H9 (cell line): ENCODE measurements at regions not wholly inside any gene's neighbourhood (a gene's known extent, or its start where the extent isn't known, plus 50 kb on each side); places are given as distances from the start of the nearest gene placed in this dataset.

Experiments used
- DNase-seq: peaks from one replicate; pipeline ENCODE4 v3.0.0-alpha.2; 2017
- H2AFZ ChIP-seq: one replicate; pipeline ENCODE4 v1.6.1; 2013; ENCODE audit warnings: mild to moderate bottlenecking, low read length, control low read depth, moderate library complexity
- H2AK5ac ChIP-seq: 2 replicates; pipeline ENCODE4 v1.6.1; 2013; ENCODE audit warnings: low read length, control low read depth, mixed read lengths; ENCODE audit not compliant: insufficient read length
- H2BK120ac ChIP-seq: one replicate; pipeline ENCODE4 v1.6.1; 2013; ENCODE audit warnings: low read depth, mild to moderate bottlenecking, low read length, control low read depth, inconsistent platforms; ENCODE audit not compliant: poor library complexity, severe bottlenecking
- H2BK12ac ChIP-seq: 2 replicates; pipeline ENCODE4 v1.6.1; 2013; ENCODE audit warnings: low read length, control low read depth, mixed read lengths, low read depth; ENCODE audit not compliant: insufficient read length
- H2BK15ac ChIP-seq: 2 replicates; pipeline ENCODE4 v1.6.1; 2013; ENCODE audit warnings: low read depth, low read length, control low read depth
- H2BK20ac ChIP-seq: one replicate; pipeline ENCODE4 v1.6.1; 2013; ENCODE audit warnings: low read depth, mild to moderate bottlenecking, low read length, control low read depth, inconsistent platforms; ENCODE audit not compliant: poor library complexity, severe bottlenecking
- H2BK5ac ChIP-seq: 2 replicates; pipeline ENCODE4 v1.6.1; 2013; ENCODE audit warnings: low read length, control low read depth, mixed read lengths; ENCODE audit not compliant: insufficient read length
- H3K14ac ChIP-seq: 2 replicates; pipeline ENCODE4 v1.6.1; 2013; ENCODE audit warnings: low read length, control low read depth; ENCODE audit not compliant: insufficient read depth
- H3K18ac ChIP-seq: 2 replicates; pipeline ENCODE4 v1.6.1; 2013; ENCODE audit warnings: low read depth, mild to moderate bottlenecking, mixed read lengths, low read length, control low read depth; ENCODE audit not compliant: insufficient read length
- H3K23ac ChIP-seq: 2 replicates; pipeline ENCODE4 v1.6.1; 2013; ENCODE audit warnings: low read length, control low read depth, mixed read lengths, low read depth; ENCODE audit not compliant: insufficient read length
- H3K23me2 ChIP-seq: 2 replicates; pipeline ENCODE4 v1.6.1; 2013; ENCODE audit warnings: low read depth, mild to moderate bottlenecking, mixed read lengths, low read length, control low read depth; ENCODE audit not compliant: insufficient read length, poor library complexity, severe bottlenecking
- H3K27ac ChIP-seq: 2 replicates; pipeline ENCODE4 v1.5.1; 2013; ENCODE audit warnings: low read length, control low read depth, mixed read lengths, low read depth; ENCODE audit not compliant: insufficient read length
- H3K27me3 ChIP-seq: 2 replicates; pipeline ENCODE4 v1.6.1; 2013; ENCODE audit warnings: low read length, control low read depth, inconsistent platforms; ENCODE audit not compliant: insufficient read depth
- H3K4ac ChIP-seq: 2 replicates; pipeline ENCODE4 v1.6.1; 2013; ENCODE audit warnings: low read depth, mild to moderate bottlenecking, control low read depth, inconsistent platforms, low read length, moderate library complexity
- H3K4me1 ChIP-seq: 2 replicates; pipeline ENCODE4 v1.6.1; 2013; ENCODE audit warnings: low read length, control low read depth, inconsistent platforms; ENCODE audit not compliant: insufficient read depth
- H3K4me2 ChIP-seq: 2 replicates; pipeline ENCODE4 v1.6.1; 2013; ENCODE audit warnings: low read length, control low read depth, mixed read lengths; ENCODE audit not compliant: insufficient read length, insufficient read depth
- H3K56ac ChIP-seq: 2 replicates; pipeline ENCODE4 v1.6.1; 2013; ENCODE audit warnings: low read depth, mild to moderate bottlenecking, mixed read lengths, low read length, control low read depth; ENCODE audit not compliant: insufficient read length
- H3K79me1 ChIP-seq: 2 replicates; pipeline ENCODE4 v1.6.1; 2013; ENCODE audit warnings: low read depth, mild to moderate bottlenecking, moderate library complexity, low read length, control low read depth, inconsistent platforms; ENCODE audit not compliant: insufficient read depth, poor library complexity, severe bottlenecking
- H3K79me2 ChIP-seq: 2 replicates; pipeline ENCODE4 v1.6.1; 2013; ENCODE audit warnings: low read length, control low read depth, inconsistent platforms; ENCODE audit not compliant: insufficient read depth
- H3K9ac ChIP-seq: 2 replicates; pipeline ENCODE4 v1.6.1; 2013; ENCODE audit warnings: low read length, control low read depth, mixed read lengths; ENCODE audit not compliant: insufficient read length; ENCODE audit errors: extremely low read depth
- H3K9me3 ChIP-seq: one replicate; pipeline ENCODE4 v1.6.1; 2013; ENCODE audit warnings: low read depth, low read length, inconsistent platforms; ENCODE audit not compliant: control insufficient read depth
- H3T11ph ChIP-seq: one replicate; pipeline ENCODE4 v1.6.1; 2013; ENCODE audit warnings: mild to moderate bottlenecking, low read length, control low read depth, inconsistent platforms
- H4K20me1 ChIP-seq: one replicate; pipeline ENCODE4 v1.6.1; 2013; ENCODE audit not compliant: control insufficient read depth, insufficient read length, insufficient read depth
- H4K5ac ChIP-seq: 2 replicates; pipeline ENCODE4 v1.6.1; 2013; ENCODE audit warnings: low read depth, mild to moderate bottlenecking, mixed read lengths, low read length, control low read depth; ENCODE audit not compliant: insufficient read length
- H4K8ac ChIP-seq: replicated peaks from 2 replicates; pipeline ENCODE4 v1.6.1; 2013; ENCODE audit warnings: low read length, control low read depth, mixed read lengths, low read depth; ENCODE audit not compliant: insufficient read length
- H4K91ac ChIP-seq: 2 replicates; pipeline ENCODE4 v1.6.1; 2013; ENCODE audit warnings: low read depth, mild to moderate bottlenecking, moderate library complexity, mixed read lengths, low read length, control low read depth; ENCODE audit not compliant: insufficient read length
- H3K27ac Mint-ChIP-seq, 3 experiments: 2 replicates in 2 of 3; 3 replicates in 1 of 3; pipeline ENCODE4 v1.8.0; 2020 to 2021; ENCODE audit warnings: mixed read lengths in 3 of 3, mild to moderate bottlenecking in 1 of 3, moderate library complexity in 1 of 3
- H3K27me3 Mint-ChIP-seq: 2 replicates; pipeline ENCODE4 v1.8.0; 2021; ENCODE audit warnings: low read depth, mild to moderate bottlenecking, moderate library complexity, mixed read lengths
- H3K36me3 Mint-ChIP-seq, 3 experiments: 2 replicates in 2 of 3; 3 replicates in 1 of 3; pipeline ENCODE4 v1.8.0; 2020 to 2021; ENCODE audit warnings: low read depth in 3 of 3, mixed read lengths in 3 of 3; ENCODE audit not compliant: insufficient read depth in 1 of 3
- H3K4me1 Mint-ChIP-seq, 2 experiments: 2 replicates each; pipeline ENCODE4 v1.8.0; 2020; ENCODE audit warnings: mixed read lengths in 2 of 2
- H3K4me3 Mint-ChIP-seq, 2 experiments: 2 replicates in 1 of 2; 3 replicates in 1 of 2; pipeline ENCODE4 v1.8.0; 2020 to 2021; ENCODE audit warnings: mild to moderate bottlenecking in 2 of 2, mixed read lengths in 2 of 2, moderate library complexity in 1 of 2
- H3K9me3 Mint-ChIP-seq, 2 experiments: 2 replicates in 1 of 2; 3 replicates in 1 of 2; pipeline ENCODE4 v1.8.0; 2020; ENCODE audit warnings: mild to moderate bottlenecking in 2 of 2, mixed read lengths in 2 of 2, moderate library complexity in 1 of 2
- CTCF ChIP-seq: fragments of 200-600 bp; sonication (generic); conservative IDR thresholded peaks from 3 replicates; pipeline ENCODE4 v1.8.0; 2021; ENCODE audit warnings: antibody characterized with exemption, mild to moderate bottlenecking
- WGBS: extraction: QIAGEN DNeasy Blood & Tissue Kit; methylation state at CpG from one replicate; pipeline ENCODE4 v1.1.7; 2013; ENCODE audit warnings: missing lambda C conversion rate, low lambda C conversion rate, mixed read lengths; ENCODE audit not compliant: insufficient read length; ENCODE audit errors: extremely low coverage; 5-methylcytosine and 5-hydroxymethylcytosine counted together

- no peak overlapping the region for H2BK20ac ChIP-seq
- Mint-ChIP-seq H3K4me3 (no peak overlapping the region), H3K27ac (no peak overlapping the region), H3K27me3 (0 out of 2 replicates have a peak, but pooled peaks cover 2% of the 10 kb centered on the region), H3K4me1 (peaks cover 35 to 36% of the 10 kb centered on the region in 2 experiments), H3K9me3 (no peaks in the 10 kb centered on the region; a peak in 1 of 5 replicates), H3K36me3 (no peaks in the 10 kb centered on the region)
- no peak overlapping the region for H4K8ac ChIP-seq
- no peaks in the 10 kb centered on the region for H3K27me3 ChIP-seq
- H3K14ac ChIP-seq: no peak overlapping the region
- H3K79me1 ChIP-seq: no peaks in the 10 kb centered on the region
- H2BK5ac ChIP-seq: no peak overlapping the region
- no peaks in the 10 kb centered on the region for H3K23me2 ChIP-seq
- H3K9ac ChIP-seq: no peak overlapping the region
- H2BK15ac ChIP-seq: no peak overlapping the region
- peaks cover 4% of the 10 kb centered on the region; the same call in 1 of the 2 replicates for H3K4me1 ChIP-seq
- no peak overlapping the region for H2AFZ ChIP-seq
- no peak overlapping the region for H2BK12ac ChIP-seq
- H3K27ac ChIP-seq: no peak overlapping the region
- no peak overlapping the region for H4K91ac ChIP-seq
- WGBS: no CpG with 5 or more reads among the region's 2 CpGs
- 0 out of 2 replicates have a peak, but pooled peaks cover 2% of the 10 kb centered on the region for H3K79me2 ChIP-seq
- H3K4ac ChIP-seq: no peak overlapping the region
- no peak for DNase-seq
- no peak overlapping the region for H2BK120ac ChIP-seq
- H3T11ph ChIP-seq: no peak overlapping the region
- H2AK5ac ChIP-seq: no peak overlapping the region
- no peak overlapping the region for H3K18ac ChIP-seq
- TF ChIP-seq CTCF: no peak
- no peak overlapping the region for H3K23ac ChIP-seq
- no peak overlapping the region for H3K4me2 ChIP-seq
- no peak overlapping the region for H3K56ac ChIP-seq
- no peaks in the 10 kb centered on the region for H4K20me1 ChIP-seq
- H4K5ac ChIP-seq: no peak overlapping the region
- H3K9me3 ChIP-seq: no peaks in the 10 kb centered on the region
Measured at GRCh38 chr2:207286106-207286505, 120.4 kb upstream of the KLF7 start.
